Breast epithelium (tissue), 4 donors: ENCODE measurements at regions not wholly inside any gene's neighbourhood (a gene's known extent, or its start where the extent isn't known, plus 50 kb on each side); places are given as distances from the start of the nearest gene placed in this dataset.

ENCODE experiments used
- DNase-seq, 2 donors: peaks; one replicate each; pipeline ENCODE4 v3.0.0-alpha.2; 2019; ENCODE audit warnings: low spot score in 2 of 2
- H3K27ac ChIP-seq, 2 donors: fragments of 200-600 bp; sonication (generic) in 1 of 2; one replicate each; pipeline ENCODE4 v1.5.1; 2016 to 2019; ENCODE audit warnings: mild to moderate bottlenecking in 1 of 2
- H3K27me3 ChIP-seq, 2 donors: fragments of 200-600 bp; sonication (generic) in 1 of 2; one replicate each; pipeline versions ENCODE4 v1.5.1 to v1.6.0; 2017 to 2019; ENCODE audit warnings: control low read depth in 1 of 2, mild to moderate bottlenecking in 1 of 2
- H3K36me3 ChIP-seq: fragments of 200-600 bp; one replicate; pipeline ENCODE4 v1.5.1; 2019
- H3K4me1 ChIP-seq, 2 donors: fragments of 200-600 bp; sonication (generic); one replicate each; pipeline ENCODE4 v1.5.1; 2016 to 2019; ENCODE audit warnings: control low read depth in 1 of 2
- H3K4me3 ChIP-seq, 3 donors: fragments of 200-600 bp; sonication (generic); 1 replicate in 2 of 3; 2 replicates in 1 of 3; pipeline ENCODE4 v1.5.1; 2016 to 2019; ENCODE audit warnings: mild to moderate bottlenecking in 3 of 3, moderate library complexity in 2 of 3
- H3K9me3 ChIP-seq, 2 donors: fragments of 200-600 bp; sonication (generic) in 1 of 2; one replicate each; pipeline ENCODE4 v1.5.1; 2016 to 2019; ENCODE audit warnings: control low read depth in 1 of 2
- CTCF ChIP-seq, 3 donors: fragments of 450-650 bp; IDR thresholded peaks; one replicate each; pipeline ENCODE4 v1.5.1; 2016 to 2017; ENCODE audit warnings: antibody characterized with exemption in 3 of 3, mild to moderate bottlenecking in 3 of 3, moderate library complexity in 3 of 3
- POLR2A ChIP-seq: fragments of 450-650 bp; IDR thresholded peaks from one replicate; pipeline ENCODE4 v1.6.1; 2016; ENCODE audit warnings: antibody characterized with exemption, mild to moderate bottlenecking, moderate library complexity
- POLR2AphosphoS5 ChIP-seq, 3 donors: sonication (generic); formaldehyde crosslinking; IDR thresholded peaks; one replicate each; pipeline ENCODE4 v1.6.1; 2017; ENCODE audit warnings: antibody characterized with exemption in 3 of 3
- intact Hi-C: fragments of 100-400 bp; cut with DNase I; formaldehyde crosslinking; loops from one replicate; pipeline ENCODE4 v1.15.1; 2023; ENCODE audit warnings: low total_unique reads

DNA sequence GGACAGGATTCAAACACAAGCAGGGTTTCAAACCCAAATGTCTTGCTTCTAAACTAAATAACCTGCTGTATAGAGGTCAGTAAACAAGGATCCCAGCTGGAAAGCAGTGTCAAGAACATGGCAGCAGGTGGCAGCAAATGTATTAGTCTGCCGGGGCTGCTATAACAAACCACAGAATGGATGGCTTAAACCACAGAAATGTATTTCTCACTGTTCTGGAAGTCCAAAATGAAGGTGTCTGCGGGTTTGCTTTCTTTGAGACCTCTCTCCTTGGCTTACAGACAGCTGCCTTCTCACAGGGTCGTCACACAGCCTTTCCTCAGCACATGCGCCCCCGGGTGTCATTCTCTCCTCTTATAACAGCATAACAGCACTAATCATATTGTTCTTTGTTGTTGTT, 65.1 kb upstream of the LRRC55 start:
- Histone ChIP-seq H3K9me3 (peaks cover 0 to 3% of the 10 kb centered on the region in 2 donors), H3K36me3 (no peaks in the 10 kb centered on the region), H3K4me1 (no peaks in the 10 kb centered on the region), H3K4me3 (no peak overlapping the region), H3K27ac (no peak overlapping the region), H3K27me3 (no peaks in the 10 kb centered on the region)
- TF ChIP-seq POLR2AphosphoS5 (IDR thresholded peaks at IDR 0.05) (no peak), POLR2A (no peak), CTCF (IDR thresholded peaks at IDR 0.05) (peak in 1 of 3 donors; percentile 47)
- DNase-seq: no peak
- intact Hi-C loops: no loop called here

GRCh38 chr11:57120192-57120965, 61.4 kb upstream of the LRRC55 start:
- no peak for TF ChIP-seq POLR2A
- TF ChIP-seq POLR2AphosphoS5 (IDR thresholded peaks at IDR 0.05): no peak
- no peak for TF ChIP-seq CTCF (IDR thresholded peaks at IDR 0.05)
- Histone ChIP-seq H3K4me1 (no peaks in the 10 kb centered on the region), H3K9me3 (peaks cover 0 to 3% of the 10 kb centered on the region in 2 donors), H3K27ac (no peak overlapping the region), H3K27me3 (peaks cover 0 to 19% of the 10 kb centered on the region in 2 donors), H3K4me3 (no peak overlapping the region), H3K36me3 (no peaks in the 10 kb centered on the region)
- DNase-seq: no peak
- intact Hi-C loops: no loop called here

DNA sequence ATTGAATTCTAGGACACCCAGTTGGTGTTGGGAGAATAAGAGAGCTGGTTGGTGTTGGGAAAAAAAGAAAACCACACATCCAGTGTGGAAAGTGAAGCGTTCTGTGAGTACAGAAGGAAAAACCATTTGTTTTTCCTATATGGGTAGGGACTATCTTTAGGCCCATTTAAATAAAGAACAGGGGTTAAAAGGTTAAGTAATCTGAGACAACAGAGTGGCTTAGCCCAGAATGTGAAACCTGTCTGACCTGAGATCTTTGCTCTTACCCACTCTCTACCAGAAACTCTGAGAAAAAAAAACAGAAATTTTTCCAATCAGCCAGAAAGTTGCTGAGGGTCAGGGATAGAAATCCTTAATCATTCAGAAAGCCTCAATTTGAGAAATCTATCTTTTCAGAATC, 59.8 kb upstream of the LRRC55 start:
- no peaks in the 10 kb centered on the region for H3K9me3 ChIP-seq
- TF ChIP-seq POLR2AphosphoS5 (IDR thresholded peaks at IDR 0.05) (no peak), CTCF (IDR thresholded peaks at IDR 0.05) (no peak), POLR2A (no peak)
- intact Hi-C loops: no loop called here

DNA sequence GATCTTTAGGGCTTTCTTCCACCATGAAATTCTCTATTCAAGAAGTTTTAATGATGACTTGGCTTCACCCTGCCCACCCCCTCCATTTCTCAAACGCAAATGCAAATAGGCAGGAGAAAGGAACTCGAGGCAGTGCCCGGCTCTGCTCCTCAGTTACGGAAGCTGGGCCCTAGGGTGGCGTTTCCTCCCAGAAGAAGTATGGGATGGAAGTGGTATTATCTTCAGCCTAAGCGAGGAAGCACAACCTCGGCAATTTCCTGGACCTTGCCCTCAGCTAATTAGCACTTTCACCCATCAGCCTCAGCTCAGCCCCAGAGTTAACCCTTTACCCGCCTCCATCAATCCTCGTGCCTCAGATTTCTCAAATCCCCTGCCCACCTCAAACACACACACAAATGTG, 58.2 kb upstream of the LRRC55 start:
- Histone ChIP-seq H3K4me3 (no peak overlapping the region), H3K27me3 (peaks cover 0 to 27% of the 10 kb centered on the region in 2 donors), H3K9me3 (no peaks in the 10 kb centered on the region), H3K27ac (no peak overlapping the region), H3K36me3 (no peaks in the 10 kb centered on the region), H3K4me1 (no peaks in the 10 kb centered on the region)
- TF ChIP-seq POLR2A (no peak), CTCF (IDR thresholded peaks at IDR 0.05) (no peak), POLR2AphosphoS5 (IDR thresholded peaks at IDR 0.05) (no peak)
- intact Hi-C loops: no loop called here
- no peak for DNase-seq

More for the DNA sequence above, 59.8 kb upstream of the LRRC55 start:
- Histone ChIP-seq H3K27me3 (peaks cover 0 to 24% of the 10 kb centered on the region in 2 donors), H3K4me1 (no peaks in the 10 kb centered on the region), H3K4me3 (no peak overlapping the region), H3K36me3 (no peaks in the 10 kb centered on the region), H3K27ac (no peak overlapping the region)
- no peak for DNase-seq

DNA sequence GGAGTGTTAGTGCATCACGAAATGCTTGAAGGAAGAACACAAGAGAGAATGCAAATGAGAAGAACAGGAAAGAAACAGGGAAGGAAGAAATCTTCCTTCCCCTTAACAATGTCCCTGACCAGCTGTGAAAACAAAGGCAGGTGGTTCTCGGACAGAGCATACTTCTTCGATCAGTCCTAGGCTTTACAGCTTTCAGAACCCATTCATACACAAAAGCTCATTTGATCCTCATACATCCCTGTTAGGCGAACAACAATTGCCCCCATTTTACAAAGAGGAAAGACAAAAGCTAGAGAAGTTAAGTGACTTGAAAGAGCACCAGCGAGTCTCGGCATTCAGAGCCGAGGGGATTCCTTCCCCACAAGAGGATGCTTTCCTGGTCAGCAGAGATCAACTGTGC, 57.2 kb upstream of the LRRC55 start:
- Histone ChIP-seq H3K27me3 (peaks cover 0 to 34% of the 10 kb centered on the region in 2 donors), H3K9me3 (no peaks in the 10 kb centered on the region), H3K36me3 (no peaks in the 10 kb centered on the region), H3K4me1 (no peaks in the 10 kb centered on the region), H3K27ac (no peak overlapping the region), H3K4me3 (no peak overlapping the region)
- no peak for TF ChIP-seq POLR2AphosphoS5 (IDR thresholded peaks at IDR 0.05)
- TF ChIP-seq CTCF (IDR thresholded peaks at IDR 0.05): no peak
- TF ChIP-seq POLR2A: no peak
- DNase-seq: no peak
- intact Hi-C loops: no loop called here
